K562 (cell line): ENCODE measurements at regions not wholly inside any gene's neighbourhood (a gene's known extent, or its start where the extent isn't known, plus 50 kb on each side); places are given as distances from the start of the nearest gene placed in this dataset.
"Not testable (repeated sequence)": the region's sequence is repeated elsewhere in the genome, so short reads cannot be mapped to it uniquely, and the experiment has no call there.

ENCODE experiments used
- ATAC-seq: fragments of 200-7000 bp; cut with Tn5 transposase; 3 replicates; pipeline ENCODE4 v1.9.1; 2020; ENCODE audit warnings: moderate library complexity
- BruUV-seq: library from RNA; stranded (reverse); fragments of 400-500 nt; replicated peaks from 2 replicates; lab custom pipeline; 2021; lab: Mats Ljungman, UMichigan
- CTCF ChIA-PET: fragments of 300-600 bp; formaldehyde crosslinking; extraction: SDS; loops from one replicate; lab custom pipeline; 2021; ENCODE audit warnings: low intra/inter-chr PET ratio; lab: Yijun Ruan, JAX
- POLR2A ChIA-PET: fragments of 300-600, 350-650 bp; sonication (Branson Sonifier 250); formaldehyde crosslinking; extraction: SDS; loops from one replicate; lab custom pipeline; 2021; ENCODE audit warnings: antibody characterized with exemption, inconsistent platforms; lab: Yijun Ruan, JAX
- DNase-seq, 4 experiments: peaks; one replicate each; pipeline versions ENCODE4 v3.0.0 to v3.0.0-alpha.2; 2011 to 2018; ENCODE audit warnings: low spot score in 3 of 4, mixed read lengths in 3 of 4; ENCODE audit errors: extremely low read depth in 1 of 4
- FAIRE-seq: peaks from 2 replicates; lab custom pipeline; 2011; peaks lifted over from hg19 to GRCh38; lab: Jason Lieb, UNC
- H2AFZ ChIP-seq: 2 replicates; pipeline ENCODE4 v1.6.0; 2011; ENCODE audit warnings: low read depth, low read length, control low read depth, inconsistent platforms
- H3K27ac ChIP-seq: fragments of 200-600 bp; 3 replicates; pipeline ENCODE4 v1.8.0; 2011; ENCODE audit warnings: low read depth, mild to moderate bottlenecking, control low read depth, inconsistent platforms, low read length, moderate library complexity, mixed read lengths; ENCODE audit errors: extremely low read depth
- H3K27me3 ChIP-seq, 2 experiments: fragments of 300-600 bp in 1 of 2; 2 replicates in 1 of 2; 3 replicates in 1 of 2; pipeline versions ENCODE4 v1.6.0 to v1.8.0; 2011; ENCODE audit warnings: inconsistent platforms in 2 of 2, low read length in 2 of 2, mild to moderate bottlenecking in 1 of 2, mixed read lengths in 1 of 2, moderate library complexity in 1 of 2; ENCODE audit not compliant: control insufficient read depth in 2 of 2, insufficient read depth in 2 of 2
- H3K36me3 ChIP-seq: fragments of 300-600 bp; 3 replicates; pipeline ENCODE4 v1.8.0; 2011; ENCODE audit warnings: mild to moderate bottlenecking, low read length, inconsistent platforms; ENCODE audit not compliant: control insufficient read depth, insufficient read depth
- H3K4me1 ChIP-seq, 2 experiments: fragments of 200-600 bp in 1 of 2; replicated peaks in 1 of 2; 2 replicates in 1 of 2; 3 replicates in 1 of 2; pipeline versions ENCODE4 v1.5.1 to v1.8.0; 2011; ENCODE audit warnings: inconsistent platforms in 2 of 2, low read length in 2 of 2, mild to moderate bottlenecking in 1 of 2, mixed read lengths in 1 of 2, moderate library complexity in 1 of 2; ENCODE audit not compliant: control insufficient read depth in 2 of 2, insufficient read depth in 2 of 2
- H3K4me2 ChIP-seq: 2 replicates; pipeline ENCODE4 v1.6.1; 2011; ENCODE audit warnings: low read length, control low read depth, inconsistent platforms, mixed read lengths; ENCODE audit not compliant: insufficient read depth
- H3K4me3 ChIP-seq: fragments of 200-600 bp; sonication (generic), shearing (Covaris generic); 2 replicates; pipeline ENCODE4 v1.5.1; 2016; ENCODE audit warnings: control low read depth, inconsistent platforms
- H3K79me2 ChIP-seq: fragments of 200-600 bp; 3 replicates; pipeline ENCODE4 v1.8.0; 2011; ENCODE audit warnings: low read length, inconsistent platforms; ENCODE audit not compliant: control insufficient read depth, insufficient read depth
- H3K9ac ChIP-seq, 2 experiments: 2 replicates each; pipeline versions ENCODE4 v1.6.0 to v1.6.1; 2011; ENCODE audit warnings: low read depth in 2 of 2, low read length in 2 of 2, control low read depth in 1 of 2, inconsistent platforms in 1 of 2, mild to moderate bottlenecking in 1 of 2, mixed read lengths in 1 of 2; ENCODE audit not compliant: insufficient read depth in 1 of 2
- H3K9me1 ChIP-seq: one replicate; pipeline ENCODE4 v1.6.0; 2011; ENCODE audit warnings: inconsistent platforms, mild to moderate bottlenecking, low read length, moderate library complexity; ENCODE audit not compliant: control insufficient read depth, insufficient read depth
- H3K9me3 ChIP-seq: replicated peaks from 2 replicates; pipeline ENCODE4 v1.5.1; 2011; ENCODE audit warnings: low read depth, low read length, inconsistent platforms; ENCODE audit not compliant: control insufficient read depth, insufficient read depth
- H4K20me1 ChIP-seq: replicated peaks from 2 replicates; pipeline ENCODE4 v1.6.1; 2011; ENCODE audit warnings: low read length, inconsistent platforms, mixed read lengths; ENCODE audit not compliant: control insufficient read depth, insufficient read depth
- SMARCE1 ChIP-seq: fragments of 450-650 bp; IDR thresholded peaks from 2 replicates; pipeline ENCODE4 v1.7.1; 2016; ENCODE audit warnings: mild to moderate bottlenecking
- WGBS: fragments of 100-300 bp; shearing (Covaris generic); methylation state at CpG from one replicate; pipeline ENCODE4 v1.1.6; 2016; ENCODE audit warnings: low coverage, mixed read lengths; ENCODE audit not compliant: insufficient coverage; ENCODE audit errors: missing lambda C conversion rate; 5-methylcytosine and 5-hydroxymethylcytosine counted together
- in situ Hi-C: fragments of 300-500 bp; cut with MboI; formaldehyde crosslinking; loops from 4 replicates; pipeline ENCODE4 v1.15.0; 2018; ENCODE audit warnings: inconsistent platforms, mixed read lengths
- intact Hi-C: fragments of 100-400 bp; cut with micrococcal nuclease; formaldehyde crosslinking; loops from 2 replicates; pipeline ENCODE4 v1.14.2; 2022
- TF ChIP-seq, protein P1 (sequence below): fragments of 450-650 bp; formaldehyde crosslinking; IDR thresholded peaks from 2 replicates; pipeline ENCODE4 v1.4.0; 2020; ENCODE audit warnings: mild to moderate bottlenecking, mixed read lengths

DNA sequence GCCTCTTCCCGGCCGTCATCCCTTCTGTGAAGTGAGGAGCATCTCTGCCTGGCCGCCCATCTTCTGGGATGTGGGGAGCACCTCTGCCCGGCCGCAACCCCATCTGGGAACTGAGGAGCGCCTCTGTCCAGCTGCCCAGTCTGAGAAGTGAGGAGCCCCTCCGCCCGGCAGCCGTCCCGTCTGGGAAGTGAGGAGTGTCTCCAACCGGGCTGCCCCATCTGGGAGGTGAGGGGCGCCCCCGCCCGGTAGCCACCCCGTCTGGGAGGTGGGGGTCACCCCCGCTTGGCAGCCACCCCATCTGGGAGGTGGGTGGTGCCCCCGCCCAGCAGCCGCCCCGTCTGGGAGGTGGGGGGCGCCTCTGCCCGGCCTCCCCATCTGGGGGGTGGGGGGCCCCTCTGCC, 142.3 kb downstream of the LAS1L start:
- no peak for ATAC-seq
- Histone ChIP-seq H3K9ac (no peak overlapping the region), H3K4me2 (no peak overlapping the region), H3K27me3 (no peaks in the 10 kb centered on the region), H3K9me3 (no peaks in the 10 kb centered on the region), H3K79me2 (no peaks in the 10 kb centered on the region), H3K4me1 (no peaks in the 10 kb centered on the region), H3K4me3 (no peak overlapping the region), H2AFZ (no peak overlapping the region), H3K36me3 (no peaks in the 10 kb centered on the region), H3K9me1 (no peaks in the 10 kb centered on the region), H3K27ac (no peak overlapping the region), H4K20me1 (no peaks in the 10 kb centered on the region)
- WGBS = 0% methylated on average over 6 of the region's 21 CpGs
- DNase-seq = no peak
- intact Hi-C loops (no loop called here), in situ Hi-C loops (no loop called here)
- CTCF ChIA-PET = no interaction called here
- POLR2A ChIA-PET = no interaction called here
- no peak for FAIRE-seq
- no TSS peak for BruUV-seq
- TF ChIP-seq, protein P1, sequence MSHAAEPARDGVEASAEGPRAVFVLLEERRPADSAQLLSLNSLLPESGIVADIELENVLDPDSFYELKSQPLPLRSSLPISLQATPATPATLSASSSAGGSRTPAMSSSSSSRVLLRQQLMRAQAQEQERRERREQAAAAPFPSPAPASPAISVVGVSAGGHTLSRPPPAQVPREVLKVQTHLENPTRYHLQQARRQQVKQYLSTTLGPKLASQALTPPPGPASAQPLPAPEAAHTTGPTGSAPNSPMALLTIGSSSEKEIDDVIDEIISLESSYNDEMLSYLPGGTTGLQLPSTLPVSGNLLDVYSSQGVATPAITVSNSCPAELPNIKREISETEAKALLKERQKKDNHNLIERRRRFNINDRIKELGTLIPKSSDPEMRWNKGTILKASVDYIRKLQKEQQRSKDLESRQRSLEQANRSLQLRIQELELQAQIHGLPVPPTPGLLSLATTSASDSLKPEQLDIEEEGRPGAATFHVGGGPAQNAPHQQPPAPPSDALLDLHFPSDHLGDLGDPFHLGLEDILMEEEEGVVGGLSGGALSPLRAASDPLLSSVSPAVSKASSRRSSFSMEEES = no peak
- TF ChIP-seq SMARCE1 = no peak

DNA sequence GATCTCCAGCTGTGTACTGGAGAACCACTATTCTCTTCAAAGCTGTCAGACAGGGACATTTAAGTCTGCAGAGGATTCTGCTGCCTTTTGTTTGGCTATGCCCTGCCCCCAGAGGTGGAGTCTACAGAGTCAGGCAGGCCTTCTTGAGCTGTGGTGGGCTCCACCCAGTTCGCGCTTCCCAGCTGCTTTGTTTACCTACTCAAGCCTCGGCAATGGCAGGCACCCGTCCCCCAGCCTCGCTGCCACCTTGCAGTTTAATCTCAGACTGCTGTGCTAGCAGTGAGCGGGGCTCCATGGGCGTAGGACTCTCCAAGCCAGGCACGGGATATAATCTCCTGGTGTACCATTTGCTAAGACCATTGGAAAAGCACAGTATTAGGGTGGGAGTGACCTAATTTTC, 145.5 kb downstream of the LAS1L start:
- in situ Hi-C loops = not testable (repeated sequence)

More for the DNA sequence above, 145.5 kb downstream of the LAS1L start:
- CTCF ChIA-PET, H2AFZ ChIP-seq, H3K9me3 ChIP-seq, H3K36me3 ChIP-seq, ATAC-seq, H3K27me3 ChIP-seq, H3K9me1 ChIP-seq, H3K4me3 ChIP-seq, H3K4me2 ChIP-seq, DNase-seq, H3K79me2 ChIP-seq, BruUV-seq, H4K20me1 ChIP-seq, FAIRE-seq, POLR2A ChIA-PET, H3K27ac ChIP-seq, intact Hi-C loops, H3K4me1 ChIP-seq, H3K9ac ChIP-seq: not testable (repeated sequence)
- 0% methylated on average over 1 of the region's 8 CpGs for WGBS
